ENCODE measurements at regions not wholly inside any gene's neighbourhood (a gene's known extent, or its start where the extent isn't known, plus 50 kb on each side); places are given as distances from the start of the nearest gene placed in this dataset.
"Not testable (repeated sequence)": the region's sequence is repeated elsewhere in the genome, so short reads cannot be mapped to it uniquely, and the experiment has no call there.

DNA sequence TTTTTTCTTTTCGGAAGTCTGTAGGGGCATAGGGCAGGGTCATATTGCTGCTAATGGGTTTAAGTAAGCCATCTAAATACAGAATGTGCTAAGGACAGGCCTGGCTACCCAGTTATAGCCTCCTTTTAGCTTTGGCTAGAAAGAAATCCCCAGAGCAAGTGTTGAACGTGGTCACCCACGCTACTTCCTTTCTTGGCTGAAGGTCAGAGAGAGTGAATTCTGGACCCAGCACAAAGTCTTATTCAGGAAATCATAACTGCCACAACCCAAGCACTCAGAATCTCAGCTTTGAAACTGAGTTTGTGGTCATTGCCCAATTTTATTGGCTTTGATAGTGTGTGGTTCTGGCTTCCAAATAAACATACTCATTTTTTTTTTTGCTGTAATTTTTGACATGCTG lies 542.1 kb upstream of the ATP2B1 start:
- FAIRE-seq = no peak

DNA sequence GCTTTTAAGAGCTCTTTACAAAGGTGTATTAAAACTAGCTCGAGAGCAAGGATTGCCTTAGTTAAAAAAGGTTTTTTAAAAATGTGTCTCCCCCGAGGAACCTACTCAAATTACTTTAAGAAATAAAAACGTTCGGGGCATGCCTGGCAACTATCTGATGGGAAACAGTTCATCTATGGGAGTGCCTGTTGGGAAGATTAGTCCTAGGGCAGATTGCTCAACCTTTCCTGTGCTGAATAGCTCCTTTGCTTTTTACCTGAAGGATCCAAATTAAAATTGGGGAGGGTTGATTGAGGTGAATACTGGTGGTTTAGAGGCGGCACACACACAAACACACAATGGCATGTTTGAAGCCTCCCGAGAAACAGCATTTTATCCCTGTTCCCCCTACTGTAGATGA lies 541.4 kb upstream of the ATP2B1 start:
- FAIRE-seq = no peak

DNA sequence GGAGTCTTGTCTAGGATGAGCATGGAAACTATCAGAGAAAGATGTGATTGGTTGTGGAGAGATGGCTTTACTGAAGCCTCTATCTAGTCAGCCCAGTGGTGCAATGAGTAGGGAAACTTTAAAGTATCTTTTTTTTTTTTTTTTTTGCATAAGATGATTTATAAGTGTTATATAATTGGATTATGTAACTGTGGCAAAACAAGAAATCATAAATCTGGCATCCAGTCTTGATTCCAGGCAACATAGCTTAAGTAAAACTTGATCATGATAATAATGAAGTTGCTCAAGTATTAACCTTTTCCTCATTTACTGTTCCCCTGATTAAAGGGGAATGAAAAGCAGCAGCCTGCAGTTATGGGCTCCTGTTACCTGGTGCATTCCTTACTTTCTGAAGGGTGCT lies 538.0 kb upstream of the ATP2B1 start:
- no peak for FAIRE-seq

DNA sequence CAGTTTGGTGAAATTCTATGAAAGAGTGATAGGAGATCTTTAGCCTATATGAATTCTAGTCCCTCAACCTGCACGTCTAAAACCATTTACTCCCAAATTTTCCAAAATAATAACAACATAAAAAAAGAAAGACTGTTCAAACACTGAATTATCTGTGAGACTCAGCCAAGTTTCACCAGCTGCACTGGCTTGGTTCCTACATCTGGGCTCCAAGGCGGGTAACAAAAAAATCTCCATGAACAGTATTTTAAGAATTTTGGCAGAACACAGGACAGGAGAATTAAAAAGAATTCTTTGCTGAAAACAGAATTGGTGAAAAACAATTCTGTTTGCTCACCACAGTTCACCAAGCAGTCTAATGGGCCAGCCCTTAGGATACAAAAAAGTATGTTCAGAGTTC lies 536.8 kb upstream of the ATP2B1 start:
- no peak for FAIRE-seq

DNA sequence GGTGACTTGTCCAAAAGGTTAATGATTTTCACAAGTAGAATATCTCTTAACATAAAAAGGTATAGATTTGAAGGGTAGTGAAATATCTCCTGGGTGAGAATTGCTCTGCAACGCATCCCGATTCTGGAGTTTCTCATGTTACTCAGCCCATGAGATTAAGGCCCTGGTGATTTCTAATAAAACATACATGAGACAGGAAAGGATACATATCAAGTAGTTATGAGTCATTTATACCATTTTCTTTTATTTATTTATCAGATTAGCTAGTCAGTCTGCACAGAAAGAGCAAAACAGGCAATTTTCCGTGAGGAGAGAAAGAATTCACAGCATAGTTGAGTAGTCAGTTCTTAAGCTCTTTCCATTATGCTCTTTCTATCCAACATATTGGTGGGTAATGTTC lies 535.6 kb upstream of the ATP2B1 start:
- no peak for FAIRE-seq

DNA sequence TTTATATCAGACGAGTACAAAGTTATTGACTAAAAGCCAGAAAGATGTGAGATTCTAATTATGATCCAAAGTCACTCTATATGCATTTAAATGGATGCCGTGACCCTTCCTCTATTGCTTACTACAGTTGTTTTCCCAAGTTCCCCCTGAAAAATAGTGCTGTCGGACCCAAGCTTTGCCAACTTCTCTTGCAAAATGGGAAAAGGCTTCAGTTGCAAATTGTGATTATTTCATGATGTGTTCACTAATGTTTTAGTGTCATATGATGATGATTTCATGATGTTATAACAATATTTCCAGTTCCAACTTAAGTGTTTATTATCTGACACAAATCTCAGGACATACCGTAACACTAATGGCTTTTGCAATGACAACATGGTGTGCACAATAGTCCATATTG lies 534.6 kb upstream of the ATP2B1 start:
- FAIRE-seq = no peak

DNA sequence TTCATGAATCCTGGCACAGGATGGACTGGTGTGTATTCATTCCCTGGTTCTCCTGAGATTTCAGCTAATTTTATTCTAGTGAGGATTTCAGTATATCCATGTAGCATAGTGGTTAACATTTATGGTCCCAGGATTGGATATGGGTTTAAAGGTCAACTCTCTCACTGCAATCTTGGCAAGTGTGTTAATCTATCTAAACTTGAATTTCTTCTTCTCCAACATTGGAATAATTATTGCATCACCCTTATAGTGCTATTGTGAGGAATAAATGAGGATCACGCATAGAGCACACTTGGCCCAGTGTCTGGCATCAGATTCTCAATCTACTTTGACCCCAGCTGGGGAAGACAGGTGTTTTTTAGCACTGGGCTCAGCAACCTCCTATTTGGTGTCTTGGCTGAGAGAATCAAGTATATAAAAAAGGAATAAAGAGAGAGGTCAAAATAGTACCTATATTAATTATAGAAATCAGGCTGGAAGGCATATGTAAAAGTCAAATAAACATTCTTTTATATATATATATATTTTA lies 531.2 kb upstream of the ATP2B1 start:
- no peak for FAIRE-seq

DNA sequence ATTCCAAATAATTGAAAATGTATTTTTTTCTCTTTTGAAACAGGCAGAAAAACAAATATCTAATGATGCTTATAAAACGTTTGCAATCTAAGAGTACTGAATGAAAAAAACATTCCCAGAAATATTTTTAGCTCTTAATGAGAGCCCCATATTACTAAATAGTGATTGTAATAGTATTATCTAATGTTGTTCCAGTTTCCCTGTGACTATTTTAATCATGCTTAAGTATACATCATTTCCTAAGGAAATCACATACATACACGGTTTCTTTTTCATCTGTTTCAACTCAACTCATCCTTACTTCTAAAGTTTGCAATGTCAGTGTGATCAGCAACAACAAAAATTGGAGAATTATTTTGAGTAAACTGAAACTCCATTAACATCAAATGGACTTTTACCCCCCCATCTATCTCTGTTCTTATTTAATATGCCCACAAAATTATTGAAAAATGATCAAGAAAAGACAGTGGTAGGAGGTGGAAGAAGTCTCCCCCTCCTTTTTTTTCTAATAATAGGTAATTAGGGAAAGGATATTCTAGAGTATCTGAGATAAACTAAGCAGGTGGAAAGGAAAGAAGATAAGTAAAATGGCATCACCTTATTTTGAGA lies 530.1 kb upstream of the ATP2B1 start:
- no peak for FAIRE-seq

DNA sequence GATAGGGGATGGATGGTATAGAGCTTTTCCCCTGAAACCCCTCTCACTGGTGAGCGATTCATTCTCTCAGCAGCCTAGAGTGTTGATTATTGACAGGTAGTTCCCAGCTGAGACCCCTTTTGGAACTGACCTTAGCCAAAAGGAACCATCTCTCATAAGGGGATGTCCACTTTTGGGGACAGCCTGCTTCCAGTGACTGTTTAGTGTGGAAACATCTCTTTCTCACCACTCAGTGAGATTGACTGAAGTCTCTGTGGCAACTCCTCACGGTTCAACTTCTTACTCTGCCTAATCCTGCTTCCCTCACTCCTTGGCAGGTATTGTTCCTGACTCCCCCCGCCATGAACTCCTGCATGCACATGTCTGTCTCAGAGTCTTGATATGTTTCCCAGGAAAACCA lies 529.2 kb upstream of the ATP2B1 start:
- no peak for FAIRE-seq

DNA sequence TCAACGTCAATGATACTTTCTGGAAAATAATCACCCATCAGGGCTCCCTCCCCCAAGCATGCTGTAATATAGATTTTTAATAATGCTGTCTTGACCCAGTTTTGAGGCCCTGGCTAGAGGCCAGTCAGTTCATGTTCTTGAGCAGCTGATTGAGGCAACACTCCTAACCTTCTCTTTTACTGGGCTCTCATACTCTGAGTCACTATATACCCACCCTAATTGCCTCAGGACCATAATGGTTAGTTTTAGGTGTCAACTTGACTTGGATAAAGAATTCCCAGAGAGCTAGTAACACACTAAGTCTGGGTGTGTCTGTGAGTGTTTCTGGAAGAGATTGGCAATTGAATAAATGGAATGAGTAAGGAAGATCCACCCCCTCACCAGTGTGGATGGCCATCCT lies 527.0 kb upstream of the ATP2B1 start:
- FAIRE-seq = no peak

DNA sequence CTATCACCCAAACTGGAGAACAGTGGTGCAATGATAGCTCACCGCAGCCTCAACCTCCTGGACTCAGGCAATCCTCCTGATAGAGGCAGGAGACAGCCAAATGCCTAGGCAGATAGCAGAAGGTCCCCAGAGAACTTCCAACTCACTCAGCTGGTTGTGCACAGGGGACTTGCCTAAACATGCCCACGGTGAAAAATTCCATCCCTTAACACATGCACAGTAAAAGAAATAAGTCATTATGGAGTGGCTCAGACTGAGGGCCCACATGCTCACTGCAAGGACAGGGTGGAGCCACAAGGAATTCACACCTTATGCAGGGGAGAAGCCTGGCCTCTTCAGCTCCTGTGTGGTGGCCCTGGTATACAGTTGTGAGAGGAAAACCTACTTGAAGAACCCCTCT lies 525.8 kb upstream of the ATP2B1 start:
- no peak for FAIRE-seq

DNA sequence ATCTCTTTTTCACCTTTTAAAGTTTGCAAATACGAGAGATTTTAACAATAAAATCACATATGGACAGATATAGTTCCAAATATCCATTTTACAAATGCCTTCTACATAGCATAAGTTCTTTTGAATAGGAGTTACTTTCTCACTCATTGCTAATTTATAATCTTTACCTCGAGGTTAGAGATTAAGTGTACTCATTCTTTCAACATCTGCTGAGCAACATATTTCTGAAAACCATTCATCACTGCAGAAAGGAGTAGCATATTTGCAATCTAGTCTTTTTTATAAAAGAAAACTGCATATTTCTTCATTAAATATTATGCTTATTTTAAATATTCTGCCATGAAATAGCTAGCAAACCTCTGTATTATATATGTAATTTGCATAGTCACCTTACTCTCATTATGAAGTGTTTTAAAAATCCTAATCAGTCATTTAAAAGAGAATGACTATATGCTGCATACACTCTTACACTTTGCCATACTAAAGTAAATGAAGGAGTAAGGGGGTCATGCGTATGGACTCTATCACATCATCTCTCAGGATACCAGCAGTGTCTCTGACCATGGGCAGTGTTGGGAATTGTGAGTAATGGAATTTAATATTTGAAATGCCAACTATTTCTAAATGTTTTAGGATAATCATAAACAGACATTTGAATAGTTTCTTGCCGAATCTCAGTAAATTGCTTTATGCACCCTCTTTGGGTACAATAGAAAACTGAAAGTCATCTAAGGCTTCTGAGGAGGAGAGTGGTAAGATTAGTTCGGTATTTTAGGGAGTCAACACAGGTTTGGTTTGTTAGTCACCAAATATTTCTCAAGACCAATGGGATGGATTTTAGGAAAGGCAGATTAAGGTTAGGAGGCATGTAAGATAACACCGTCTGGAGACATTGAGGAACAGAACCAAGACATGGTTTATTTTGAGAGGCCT lies 524.8 kb upstream of the ATP2B1 start:
- no peak for FAIRE-seq

DNA sequence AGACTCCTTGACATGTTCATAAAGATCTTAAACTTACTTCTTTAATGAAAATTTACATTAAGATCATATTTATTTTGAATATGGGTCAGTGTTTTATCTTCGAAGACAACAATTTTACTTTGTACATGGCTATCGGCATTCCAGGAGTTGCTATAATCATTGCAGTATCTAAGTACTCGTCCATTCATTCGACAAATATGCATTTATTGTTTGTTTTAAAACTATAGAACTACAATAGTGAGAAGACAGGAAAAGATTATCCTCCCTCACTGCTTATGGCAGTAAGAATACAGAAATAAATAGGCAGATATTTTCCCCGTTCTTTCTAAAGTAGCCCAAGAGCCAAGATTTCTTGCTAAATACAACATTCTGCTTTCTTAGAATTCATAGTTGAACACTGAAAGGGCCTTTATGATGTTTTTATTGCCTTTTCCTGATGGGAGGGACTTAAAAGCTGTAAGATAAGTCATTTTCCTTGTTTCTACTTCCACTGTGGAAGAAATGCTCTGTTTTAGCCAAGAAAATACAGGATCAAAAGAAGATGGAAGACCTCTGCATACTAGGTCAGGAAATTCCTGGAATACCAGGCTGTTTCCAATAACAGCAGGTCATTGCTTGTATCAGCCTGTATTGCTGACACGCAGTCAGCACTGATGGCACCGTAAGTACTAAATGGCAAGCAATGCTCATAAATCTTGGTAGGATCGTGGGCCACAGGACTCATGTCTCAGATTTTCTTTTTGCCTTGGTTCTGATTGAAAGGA lies 521.0 kb upstream of the ATP2B1 start:
- FAIRE-seq = no peak

DNA sequence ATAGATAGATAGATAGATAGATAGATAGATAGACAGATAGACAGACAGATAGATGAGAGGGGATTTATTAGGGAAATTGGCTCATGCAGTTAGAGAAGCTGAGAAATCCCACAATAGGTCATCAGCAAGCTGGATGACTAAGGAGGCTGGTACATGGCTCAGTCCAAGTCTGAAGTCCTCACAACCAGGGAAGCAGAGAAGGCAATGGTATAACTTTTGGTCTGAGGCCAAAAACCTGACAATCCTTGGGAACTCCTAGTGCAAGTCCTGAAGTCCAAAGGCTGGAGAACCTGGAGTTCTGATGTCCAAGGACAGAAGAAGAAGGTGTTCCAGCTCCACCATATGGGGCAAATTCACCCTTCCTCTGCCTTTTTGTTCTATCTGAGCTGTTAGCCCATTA lies 517.6 kb upstream of the ATP2B1 start:
- no peak for FAIRE-seq

DNA sequence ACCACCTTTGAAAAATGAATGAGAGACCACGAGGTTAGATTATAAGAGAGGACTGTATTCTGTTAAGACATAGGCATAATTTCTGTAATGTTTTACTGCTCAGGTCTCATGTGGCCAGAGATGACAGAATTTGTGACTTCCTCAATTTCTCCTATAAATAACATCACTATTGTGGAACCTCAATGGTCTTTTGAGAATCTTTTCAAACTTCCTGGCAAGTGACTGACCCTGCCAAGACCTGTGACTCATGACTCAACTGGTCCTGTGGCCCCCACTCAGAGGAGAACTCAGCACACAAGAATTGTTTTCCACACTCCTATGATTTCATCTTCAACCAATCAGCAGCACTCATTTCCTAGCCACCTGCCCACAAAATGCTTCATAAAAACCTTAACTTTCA lies 508.2 kb upstream of the ATP2B1 start:
- FAIRE-seq = no peak

DNA sequence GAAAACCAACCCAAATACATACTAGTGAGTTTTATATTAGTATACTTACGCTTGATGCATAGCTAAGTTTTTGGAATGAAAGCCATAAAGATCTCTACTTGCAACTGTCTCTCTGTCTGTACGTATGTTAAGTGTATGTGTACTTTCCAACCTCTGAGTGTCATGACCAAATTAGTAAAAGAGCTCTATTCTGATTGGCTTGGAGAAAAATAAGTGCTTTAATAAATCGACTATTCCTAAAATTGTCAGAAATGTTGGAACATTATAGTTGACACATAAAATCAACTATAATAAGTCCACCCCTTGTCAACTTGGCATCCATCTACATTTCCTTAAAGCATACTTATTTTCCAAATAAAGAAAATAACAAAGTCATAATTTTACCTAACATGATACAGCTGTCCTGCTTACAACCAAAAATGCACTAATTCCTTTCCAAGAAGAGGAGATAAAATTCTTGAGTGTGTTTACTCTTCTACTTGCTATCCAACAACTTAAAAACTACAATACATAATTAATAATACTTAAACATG lies 507.4 kb upstream of the ATP2B1 start:
- no peak for FAIRE-seq

DNA sequence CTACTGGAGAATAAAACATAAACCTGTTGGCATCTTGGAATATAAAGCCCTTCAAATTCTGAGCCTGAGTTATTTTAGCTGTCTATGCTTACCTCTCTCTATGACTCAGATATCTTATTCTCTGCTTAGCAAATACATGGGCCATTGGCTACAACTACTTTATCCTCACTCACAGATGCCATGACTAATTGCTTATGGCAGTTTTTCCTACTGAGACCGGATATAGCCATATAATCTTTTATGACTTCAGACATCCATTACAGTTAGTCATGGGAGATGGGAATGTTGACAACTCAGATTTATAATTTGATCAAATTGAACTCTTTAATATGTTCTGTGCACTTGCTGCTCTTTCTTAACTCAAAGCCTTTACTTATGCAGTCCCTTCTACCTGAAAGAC lies 502.4 kb upstream of the ATP2B1 start:
- FAIRE-seq = no peak

DNA sequence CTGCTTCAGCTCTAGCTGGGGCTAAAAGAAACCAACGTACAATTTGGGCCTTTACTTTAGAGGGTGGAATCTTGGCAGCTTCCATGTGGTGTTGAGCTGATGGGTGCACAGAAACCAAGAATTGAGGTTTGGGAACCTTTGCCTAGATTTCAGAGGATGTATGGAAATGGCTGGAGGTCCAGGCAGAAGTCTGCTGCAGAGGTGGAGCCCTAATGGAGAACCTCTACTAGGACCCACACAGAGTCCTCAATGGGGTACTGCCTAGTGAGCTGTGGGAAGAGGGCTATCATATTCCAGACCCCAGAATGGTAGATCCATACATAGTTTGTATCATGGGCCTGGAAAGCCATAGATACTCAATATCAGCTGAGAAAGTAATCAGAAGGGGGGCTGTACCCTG lies 500.4 kb upstream of the ATP2B1 start:
- no peak for FAIRE-seq

DNA sequence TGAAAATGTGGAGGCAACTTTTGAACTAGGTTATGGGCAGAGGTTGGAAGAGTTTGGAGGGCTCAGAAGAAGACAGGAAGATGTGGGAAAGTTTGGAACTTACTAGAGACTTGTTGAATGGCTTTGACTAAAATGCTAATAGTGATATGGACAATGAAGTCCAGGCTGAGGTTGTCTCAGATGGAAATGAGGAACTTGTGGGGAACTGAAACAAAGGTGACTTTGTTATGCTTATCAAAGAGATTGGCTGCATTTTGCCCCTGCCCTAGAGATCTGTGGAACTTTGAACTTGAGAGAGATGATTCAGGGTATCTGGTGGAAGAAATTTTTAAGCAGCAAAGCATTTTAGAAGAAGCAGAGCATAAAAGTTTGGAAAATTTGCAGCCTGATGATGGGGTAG lies 499.7 kb upstream of the ATP2B1 start:
- FAIRE-seq = not testable (repeated sequence)

DNA sequence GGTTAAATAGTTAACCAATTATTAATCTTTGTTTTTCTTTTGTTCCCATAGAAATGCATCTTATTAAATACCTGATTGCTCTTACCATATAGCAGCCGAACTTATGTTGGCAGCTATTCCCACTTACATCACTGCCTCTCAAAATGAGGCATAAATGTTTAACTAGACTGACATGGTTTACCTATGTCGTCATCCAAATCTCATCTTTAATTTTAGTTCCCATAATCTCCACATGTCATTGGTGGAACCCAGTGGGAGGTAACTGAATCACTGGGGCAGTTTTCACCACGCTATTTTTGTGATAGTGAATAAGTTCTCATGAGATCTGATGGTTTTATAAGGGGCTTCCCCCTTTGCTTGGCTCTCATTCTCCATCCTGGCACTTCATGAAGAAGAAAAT lies 499.2 kb upstream of the ATP2B1 start:
- no peak for FAIRE-seq

DNA sequence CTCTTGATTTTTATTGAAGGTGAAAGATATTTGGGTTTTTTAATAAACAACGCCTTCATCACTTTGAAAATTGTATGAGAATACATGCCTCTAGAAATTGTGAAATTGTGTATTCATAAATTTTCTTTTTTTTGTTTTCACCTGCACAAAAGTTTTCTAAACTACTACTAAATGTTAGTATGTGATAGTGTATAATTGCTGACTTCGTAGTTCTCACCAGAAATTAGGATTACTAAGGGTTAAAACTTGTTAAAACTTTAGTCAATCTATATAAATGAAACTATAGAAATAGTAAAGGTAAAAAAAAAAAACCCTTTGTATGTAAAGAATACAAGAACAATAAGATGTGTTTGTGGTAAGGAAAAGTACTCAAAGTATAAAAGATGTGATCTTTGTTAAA lies 496.5 kb upstream of the ATP2B1 start:
- no peak for FAIRE-seq

DNA sequence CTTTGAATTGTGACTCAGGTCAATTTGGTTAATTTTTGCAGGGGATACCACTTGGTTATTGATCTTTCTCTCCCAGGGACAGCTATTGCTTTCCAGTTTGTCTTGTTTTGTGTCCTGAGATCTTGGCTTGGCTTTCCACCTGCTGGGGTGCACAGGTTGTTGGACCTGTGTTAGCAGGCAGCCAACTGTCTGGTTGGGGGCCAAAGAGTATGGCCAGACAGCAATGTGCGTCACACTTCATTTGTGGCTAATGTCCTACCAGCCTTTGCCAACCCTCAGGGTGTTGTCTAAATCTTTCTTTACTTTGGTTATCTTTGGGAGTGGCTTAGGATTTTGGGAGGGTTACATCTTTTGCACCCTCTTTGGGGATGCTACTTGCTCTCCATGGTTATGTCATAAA lies 494.9 kb upstream of the ATP2B1 start:
- no peak for FAIRE-seq

DNA sequence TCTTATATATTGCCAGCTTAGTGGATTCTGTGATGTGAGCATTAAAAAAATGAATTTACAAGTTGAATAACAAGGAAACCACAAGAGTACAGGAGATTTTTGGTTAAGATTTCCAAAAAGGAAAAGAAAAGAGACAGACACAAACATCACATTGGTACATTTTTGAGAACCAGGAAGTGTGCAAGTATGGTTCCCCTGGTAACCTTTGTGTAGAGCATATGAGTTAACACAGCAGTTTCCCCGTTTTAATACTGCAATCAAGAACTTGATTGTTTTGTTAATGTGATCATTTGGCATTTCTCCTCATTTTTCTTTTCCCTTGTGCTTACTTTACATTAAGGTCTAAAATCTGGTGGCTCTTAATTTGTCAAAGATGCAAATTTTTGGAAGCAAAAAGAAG lies 490.4 kb upstream of the ATP2B1 start:
- no peak for FAIRE-seq
